HG02938 (cell line): ENCODE measurements at regions not wholly inside any gene's neighbourhood (a gene's known extent, or its start where the extent isn't known, plus 50 kb on each side); places are given as distances from the start of the nearest gene placed in this dataset.

ENCODE experiments used
- ATAC-seq: cut with Tn5 transposase; IDR thresholded peaks from one replicate; pipeline ENCODE4 v1.9.1; 2021; ENCODE audit warnings: mild to moderate bottlenecking, moderate library complexity; ENCODE audit not compliant: unreplicated experiment

- ATAC-seq, result no peak
Measured at GRCh38 chr1:56442290-56442877, 137.0 kb downstream of the PLPP3 start.

- no peak for ATAC-seq
Measured at GRCh38 chr1:56441601-56442000, 137.8 kb downstream of the PLPP3 start.

GRCh38 chr1:56439610-56440264 lies 139.6 kb downstream of the PLPP3 start:
- no peak for ATAC-seq

GRCh38 chr1:56438901-56439551 lies 140.3 kb downstream of the PLPP3 start:
- no peak for ATAC-seq

GRCh38 chr1:56437959-56438358 lies 141.4 kb downstream of the PLPP3 start:
- ATAC-seq, result no peak

- no peak for ATAC-seq
Measured at GRCh38 chr1:56436912-56437417, 142.4 kb downstream of the PLPP3 start.

- ATAC-seq, result no peak
Measured at GRCh38 chr1:56436296-56436695, 143.1 kb downstream of the PLPP3 start.

- no peak for ATAC-seq
Measured at GRCh38 chr1:56435434-56436262, 143.7 kb downstream of the PLPP3 start.

GRCh38 chr1:56434740-56435139 lies 144.6 kb downstream of the PLPP3 start:
- no peak for ATAC-seq

- ATAC-seq, result no peak
Measured at GRCh38 chr1:56434025-56434424, 145.3 kb downstream of the PLPP3 start.

GRCh38 chr1:56433056-56433577 lies 146.2 kb downstream of the PLPP3 start:
- no peak for ATAC-seq

- no peak for ATAC-seq
Measured at GRCh38 chr1:56432166-56432971, 147.0 kb downstream of the PLPP3 start.

GRCh38 chr1:56430141-56430839 lies 149.1 kb downstream of the PLPP3 start:
- no peak for ATAC-seq

GRCh38 chr1:56429288-56429687 lies 150.1 kb downstream of the PLPP3 start:
- no peak for ATAC-seq

- no peak for ATAC-seq
Measured at GRCh38 chr1:56426587-56427381, 152.6 kb downstream of the PLPP3 start.

- no peak for ATAC-seq
Measured at GRCh38 chr1:56425494-56426037, 153.8 kb downstream of the PLPP3 start.

- ATAC-seq, result no peak
Measured at GRCh38 chr1:56424744-56425493, 154.4 kb downstream of the PLPP3 start.

- no peak for ATAC-seq
Measured at GRCh38 chr1:56423716-56424115, 155.6 kb downstream of the PLPP3 start.
